Endothelial cell of umbilical vein (primary cell): ENCODE measurements at regions not wholly inside any gene's neighbourhood (a gene's known extent, or its start where the extent isn't known, plus 50 kb on each side); places are given as distances from the start of the nearest gene placed in this dataset.

Experiments used
- FOS ChIP-seq: IDR thresholded peaks from 2 replicates; pipeline ENCODE4 v1.6.1; 2011; ENCODE audit warnings: mild to moderate bottlenecking, low read length, moderate library complexity, borderline replicate concordance; ENCODE audit not compliant: insufficient read depth
- POLR2A ChIP-seq: IDR thresholded peaks from 2 replicates; pipeline ENCODE4 v1.6.1; 2012; ENCODE audit warnings: low read depth, mild to moderate bottlenecking, control low read depth, low read length
- TF ChIP-seq, protein P1 (sequence below), 2 donors: IDR thresholded peaks; 1 replicate in 1 of 2; 2 replicates in 1 of 2; pipeline ENCODE4 v1.5.1; 2011; ENCODE audit warnings: low read length in 2 of 2, mild to moderate bottlenecking in 2 of 2, moderate library complexity in 2 of 2, control low read depth in 1 of 2, inconsistent platforms in 1 of 2, low read depth in 1 of 2; ENCODE audit not compliant: insufficient read depth in 1 of 2; ENCODE audit errors: extremely low read depth in 1 of 2
- TF ChIP-seq, protein P2 (sequence below): IDR thresholded peaks from 2 replicates; pipeline ENCODE4 v1.6.1; 2011; ENCODE audit not compliant: insufficient read depth, insufficient read length

DNA sequence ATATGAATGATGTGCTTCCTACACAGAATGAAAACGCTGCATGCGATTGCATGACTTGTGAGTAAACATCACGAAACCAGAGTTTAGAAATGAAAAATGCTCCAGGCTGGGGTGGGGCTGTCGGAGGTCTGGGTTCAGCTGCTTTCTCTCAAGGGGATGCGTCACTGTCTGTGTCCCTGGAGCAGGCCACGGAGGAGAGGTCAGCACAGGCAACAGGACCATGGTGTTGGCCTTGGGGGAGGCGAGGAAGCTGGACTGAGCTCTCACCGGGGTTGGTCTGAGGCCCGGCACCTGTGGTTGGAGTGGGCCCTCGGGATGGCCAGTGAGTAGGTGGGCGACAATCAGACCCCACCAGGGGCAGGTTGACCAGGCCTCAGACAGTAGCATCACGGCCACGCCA is 89.0 kb upstream of the TMEM18 start:
- TF ChIP-seq POLR2A = no peak
- TF ChIP-seq, protein P1, sequence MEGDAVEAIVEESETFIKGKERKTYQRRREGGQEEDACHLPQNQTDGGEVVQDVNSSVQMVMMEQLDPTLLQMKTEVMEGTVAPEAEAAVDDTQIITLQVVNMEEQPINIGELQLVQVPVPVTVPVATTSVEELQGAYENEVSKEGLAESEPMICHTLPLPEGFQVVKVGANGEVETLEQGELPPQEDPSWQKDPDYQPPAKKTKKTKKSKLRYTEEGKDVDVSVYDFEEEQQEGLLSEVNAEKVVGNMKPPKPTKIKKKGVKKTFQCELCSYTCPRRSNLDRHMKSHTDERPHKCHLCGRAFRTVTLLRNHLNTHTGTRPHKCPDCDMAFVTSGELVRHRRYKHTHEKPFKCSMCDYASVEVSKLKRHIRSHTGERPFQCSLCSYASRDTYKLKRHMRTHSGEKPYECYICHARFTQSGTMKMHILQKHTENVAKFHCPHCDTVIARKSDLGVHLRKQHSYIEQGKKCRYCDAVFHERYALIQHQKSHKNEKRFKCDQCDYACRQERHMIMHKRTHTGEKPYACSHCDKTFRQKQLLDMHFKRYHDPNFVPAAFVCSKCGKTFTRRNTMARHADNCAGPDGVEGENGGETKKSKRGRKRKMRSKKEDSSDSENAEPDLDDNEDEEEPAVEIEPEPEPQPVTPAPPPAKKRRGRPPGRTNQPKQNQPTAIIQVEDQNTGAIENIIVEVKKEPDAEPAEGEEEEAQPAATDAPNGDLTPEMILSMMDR (IDR thresholded peaks at IDR 0.05; ENCODE audit: extremely low read depth in 1 of 2, insufficient read depth in 1 of 2, low read depth in 1 of 2, low read length in 2 of 2) = no peak
- TF ChIP-seq, protein P2, sequence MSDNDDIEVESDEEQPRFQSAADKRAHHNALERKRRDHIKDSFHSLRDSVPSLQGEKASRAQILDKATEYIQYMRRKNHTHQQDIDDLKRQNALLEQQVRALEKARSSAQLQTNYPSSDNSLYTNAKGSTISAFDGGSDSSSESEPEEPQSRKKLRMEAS = no peak
- no peak for TF ChIP-seq FOS
